ENCODE measurements at regions not wholly inside any gene's neighbourhood (a gene's known extent, or its start where the extent isn't known, plus 50 kb on each side); places are given as distances from the start of the nearest gene placed in this dataset.
"Not testable (repeated sequence)": the region's sequence is repeated elsewhere in the genome, so short reads cannot be mapped to it uniquely, and the experiment has no call there.

DNA sequence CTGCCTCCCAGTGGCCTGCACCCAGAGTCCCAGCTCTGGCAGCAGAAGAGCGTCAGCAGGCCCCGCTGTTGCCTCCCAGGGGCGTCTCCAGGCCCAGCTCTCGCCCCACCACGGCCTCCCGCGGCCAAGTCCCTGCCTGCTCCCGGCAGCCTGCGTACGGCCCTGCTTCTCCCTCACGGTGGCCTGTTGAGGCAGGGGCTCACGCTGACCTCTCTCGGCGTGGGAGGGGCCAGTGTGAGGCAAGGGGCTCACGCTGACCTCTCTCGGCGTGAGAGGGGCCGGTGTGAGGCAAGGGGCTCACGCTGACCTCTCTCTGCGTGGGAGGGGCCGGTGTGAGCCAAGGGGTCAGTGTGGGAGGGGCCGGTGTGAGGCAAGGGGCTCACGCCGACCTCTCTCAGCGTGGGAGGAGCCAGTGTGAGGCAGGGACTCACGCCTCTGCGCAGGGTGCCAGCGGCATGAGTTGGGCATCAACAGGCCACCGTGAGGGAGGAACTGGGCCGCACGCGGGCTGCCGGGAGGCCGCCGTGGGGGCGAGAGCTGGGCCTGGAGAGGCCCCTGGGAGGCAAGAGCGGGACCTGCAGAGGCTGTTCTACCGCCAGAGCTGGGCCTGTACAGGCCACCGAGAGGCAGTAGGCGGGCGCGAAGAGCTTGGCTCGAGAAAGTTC lies 254.1 kb upstream of the NUPR2 start:
- 100% methylated on average over 2 of the region's 43 CpGs for WGBS
- not testable (repeated sequence) for H2AK5ac ChIP-seq (ENCODE audit: low read length, severe bottlenecking); H4K91ac ChIP-seq (ENCODE audit: low read length); DNase-seq; H3K36me3 ChIP-seq (ENCODE audit: control insufficient read depth in 1 of 2, insufficient read depth in 2 of 2, low read depth in 1 of 2, low read length in 2 of 2); H2BK12ac ChIP-seq (ENCODE audit: low read length in 2 of 2); H3K27me3 ChIP-seq (ENCODE audit: control insufficient read depth in 1 of 2, insufficient read depth in 1 of 2, low read length in 2 of 2); H3K18ac ChIP-seq (ENCODE audit: low read depth in 1 of 2, low read length in 2 of 2); H2AFZ ChIP-seq (ENCODE audit: low read depth, low read length); H3K14ac ChIP-seq (ENCODE audit: low read length in 2 of 2); H3K4me1 ChIP-seq (ENCODE audit: control insufficient read depth, insufficient read depth, low read depth, low read length); H3K27ac ChIP-seq (ENCODE audit: low read length, poor library complexity, severe bottlenecking); H3K23ac ChIP-seq (ENCODE audit: low read length in 2 of 2); H3K4me2 ChIP-seq (ENCODE audit: low read length, poor library complexity, severe bottlenecking); H3K79me1 ChIP-seq (replicated peaks; ENCODE audit: low read length, poor library complexity, severe bottlenecking); H2BK5ac ChIP-seq (ENCODE audit: low read depth, low read length, poor library complexity, severe bottlenecking); H2BK15ac ChIP-seq (ENCODE audit: low read depth, poor library complexity, severe bottlenecking); H4K8ac ChIP-seq (ENCODE audit: low read length); H3K4ac ChIP-seq (ENCODE audit: low read depth in 1 of 2, low read length in 2 of 2); H3K9me3 ChIP-seq (ENCODE audit: control insufficient read depth, low read length); H2BK120ac ChIP-seq (ENCODE audit: low read depth, low read length); H3K9ac ChIP-seq (ENCODE audit: low read length); H3K4me3 ChIP-seq (ENCODE audit: insufficient read depth in 1 of 2, low read depth in 1 of 2, low read length in 2 of 2)

DNA sequence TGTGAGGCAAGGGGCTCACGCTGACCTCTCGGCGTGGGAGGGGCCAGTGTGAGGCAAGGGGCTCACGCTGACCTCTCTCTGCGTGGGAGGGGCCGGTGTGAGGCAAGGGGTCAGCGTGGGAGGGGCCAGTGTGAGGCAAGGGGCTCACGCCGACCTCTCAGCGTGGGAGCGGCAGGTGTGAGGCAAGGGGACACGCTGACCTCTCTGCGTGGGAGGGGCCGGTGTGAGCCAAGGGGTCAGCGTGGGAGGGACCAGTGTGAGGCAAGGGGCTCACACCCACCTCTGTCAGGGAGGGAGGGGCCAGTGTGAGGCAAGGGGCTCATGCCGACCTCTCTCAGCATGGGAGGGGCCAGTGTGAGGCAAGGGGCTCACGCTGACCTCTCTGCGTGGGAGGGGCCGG lies 251.7 kb upstream of the NUPR2 start:
- WGBS = 87% methylated on average over 13 of the region's 19 CpGs
- H3K36me3 ChIP-seq (ENCODE audit: control insufficient read depth in 1 of 2, insufficient read depth in 2 of 2, low read depth in 1 of 2, low read length in 2 of 2); H2AK5ac ChIP-seq (ENCODE audit: low read length, severe bottlenecking); H4K91ac ChIP-seq (ENCODE audit: low read length); H2BK12ac ChIP-seq (ENCODE audit: low read length in 2 of 2); H2BK120ac ChIP-seq (ENCODE audit: low read depth, low read length); H3K4me3 ChIP-seq (ENCODE audit: insufficient read depth in 1 of 2, low read depth in 1 of 2, low read length in 2 of 2); H3K79me1 ChIP-seq (replicated peaks; ENCODE audit: low read length, poor library complexity, severe bottlenecking); H2BK5ac ChIP-seq (ENCODE audit: low read depth, low read length, poor library complexity, severe bottlenecking); H3K4me2 ChIP-seq (ENCODE audit: low read length, poor library complexity, severe bottlenecking); H3K9ac ChIP-seq (ENCODE audit: low read length); DNase-seq; H3K23ac ChIP-seq (ENCODE audit: low read length in 2 of 2); H3K18ac ChIP-seq (ENCODE audit: low read depth in 1 of 2, low read length in 2 of 2); H2AFZ ChIP-seq (ENCODE audit: low read depth, low read length); H3K9me3 ChIP-seq (ENCODE audit: control insufficient read depth, low read length); H3K27me3 ChIP-seq (ENCODE audit: control insufficient read depth in 1 of 2, insufficient read depth in 1 of 2, low read length in 2 of 2); H3K27ac ChIP-seq (ENCODE audit: low read length, poor library complexity, severe bottlenecking); H2BK15ac ChIP-seq (ENCODE audit: low read depth, poor library complexity, severe bottlenecking); H3K14ac ChIP-seq (ENCODE audit: low read length in 2 of 2); H4K8ac ChIP-seq (ENCODE audit: low read length); H3K4me1 ChIP-seq (ENCODE audit: control insufficient read depth, insufficient read depth, low read depth, low read length); H3K4ac ChIP-seq (ENCODE audit: low read depth in 1 of 2, low read length in 2 of 2): not testable (repeated sequence)

DNA sequence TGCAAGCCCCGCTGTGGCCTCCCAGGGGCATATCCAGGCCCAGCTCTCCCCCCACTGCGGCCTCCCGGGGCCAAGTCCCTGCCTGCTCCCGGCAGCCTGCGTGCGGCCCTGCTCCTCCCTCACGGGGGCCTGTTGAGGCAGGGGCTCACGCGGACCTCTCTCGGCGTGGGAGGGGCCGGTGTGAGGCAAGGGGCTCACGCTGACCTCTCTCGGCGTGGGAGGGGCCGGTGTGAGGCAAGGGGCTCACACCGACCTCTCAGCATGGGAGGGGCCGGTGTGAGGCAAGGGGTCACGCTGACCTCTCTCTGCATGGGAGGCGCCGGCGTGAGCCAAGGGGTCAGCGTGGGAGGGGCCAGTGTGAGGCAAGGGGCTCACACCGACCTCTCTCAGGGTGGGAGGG lies 251.2 kb upstream of the NUPR2 start:
- H2AFZ ChIP-seq (ENCODE audit: low read depth, low read length); H4K91ac ChIP-seq (ENCODE audit: low read length); H3K9me3 ChIP-seq (ENCODE audit: control insufficient read depth, low read length); H2BK120ac ChIP-seq (ENCODE audit: low read depth, low read length); H3K4ac ChIP-seq (ENCODE audit: low read depth in 1 of 2, low read length in 2 of 2); H3K79me1 ChIP-seq (replicated peaks; ENCODE audit: low read length, poor library complexity, severe bottlenecking); H2BK12ac ChIP-seq (ENCODE audit: low read length in 2 of 2); H3K27ac ChIP-seq (ENCODE audit: low read length, poor library complexity, severe bottlenecking); H3K9ac ChIP-seq (ENCODE audit: low read length); DNase-seq; H2BK15ac ChIP-seq (ENCODE audit: low read depth, poor library complexity, severe bottlenecking); H3K27me3 ChIP-seq (ENCODE audit: control insufficient read depth in 1 of 2, insufficient read depth in 1 of 2, low read length in 2 of 2); H2BK5ac ChIP-seq (ENCODE audit: low read depth, low read length, poor library complexity, severe bottlenecking); H2AK5ac ChIP-seq (ENCODE audit: low read length, severe bottlenecking); H3K36me3 ChIP-seq (ENCODE audit: control insufficient read depth in 1 of 2, insufficient read depth in 2 of 2, low read depth in 1 of 2, low read length in 2 of 2); H3K4me1 ChIP-seq (ENCODE audit: control insufficient read depth, insufficient read depth, low read depth, low read length); H3K4me3 ChIP-seq (ENCODE audit: insufficient read depth in 1 of 2, low read depth in 1 of 2, low read length in 2 of 2); H3K23ac ChIP-seq (ENCODE audit: low read length in 2 of 2); H3K18ac ChIP-seq (ENCODE audit: low read depth in 1 of 2, low read length in 2 of 2); H4K8ac ChIP-seq (ENCODE audit: low read length); H3K14ac ChIP-seq (ENCODE audit: low read length in 2 of 2); H3K4me2 ChIP-seq (ENCODE audit: low read length, poor library complexity, severe bottlenecking): not testable (repeated sequence)
- WGBS = 95% methylated on average over 24 of the region's 24 CpGs

DNA sequence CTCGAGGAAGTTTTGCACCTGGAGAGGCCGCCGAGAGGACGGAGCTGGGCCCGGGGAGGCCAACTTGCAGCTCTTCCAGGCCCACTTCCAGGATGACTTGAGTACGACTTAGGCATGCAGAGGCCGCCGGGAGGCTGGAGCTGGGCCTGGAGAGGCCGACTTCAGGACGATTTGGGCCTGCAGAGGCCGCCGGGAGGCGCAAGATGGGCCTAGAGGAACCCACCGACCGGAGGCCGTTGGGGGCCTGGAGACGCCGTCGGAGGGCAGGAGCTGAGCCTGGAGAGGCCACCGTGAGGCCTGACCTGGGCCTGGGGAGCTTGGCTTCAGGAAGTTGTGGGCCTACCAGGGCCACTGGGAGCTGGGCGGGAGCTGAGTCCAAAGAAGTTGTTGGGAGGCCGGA lies 250.5 kb upstream of the NUPR2 start:
- H3K4me2 ChIP-seq (ENCODE audit: low read length, poor library complexity, severe bottlenecking); H3K4me1 ChIP-seq (ENCODE audit: control insufficient read depth, insufficient read depth, low read depth, low read length); H2BK120ac ChIP-seq (ENCODE audit: low read depth, low read length); H2AFZ ChIP-seq (ENCODE audit: low read depth, low read length); H3K27me3 ChIP-seq (ENCODE audit: control insufficient read depth in 1 of 2, insufficient read depth in 1 of 2, low read length in 2 of 2); H3K27ac ChIP-seq (ENCODE audit: low read length, poor library complexity, severe bottlenecking); H4K91ac ChIP-seq (ENCODE audit: low read length); H3K9ac ChIP-seq (ENCODE audit: low read length); H2BK12ac ChIP-seq (ENCODE audit: low read length in 2 of 2); H3K36me3 ChIP-seq (ENCODE audit: control insufficient read depth in 1 of 2, insufficient read depth in 2 of 2, low read depth in 1 of 2, low read length in 2 of 2); DNase-seq; H3K23ac ChIP-seq (ENCODE audit: low read length in 2 of 2); H2BK15ac ChIP-seq (ENCODE audit: low read depth, poor library complexity, severe bottlenecking); H3K18ac ChIP-seq (ENCODE audit: low read depth in 1 of 2, low read length in 2 of 2); H2AK5ac ChIP-seq (ENCODE audit: low read length, severe bottlenecking); H4K8ac ChIP-seq (ENCODE audit: low read length); H3K9me3 ChIP-seq (ENCODE audit: control insufficient read depth, low read length); H3K79me1 ChIP-seq (replicated peaks; ENCODE audit: low read length, poor library complexity, severe bottlenecking); H3K14ac ChIP-seq (ENCODE audit: low read length in 2 of 2); H3K4ac ChIP-seq (ENCODE audit: low read depth in 1 of 2, low read length in 2 of 2); H2BK5ac ChIP-seq (ENCODE audit: low read depth, low read length, poor library complexity, severe bottlenecking); H3K4me3 ChIP-seq (ENCODE audit: insufficient read depth in 1 of 2, low read depth in 1 of 2, low read length in 2 of 2): not testable (repeated sequence)
- 82% methylated on average over 22 of the region's 22 CpGs for WGBS
